GM12878 (cell line): ENCODE measurements at regions not wholly inside any gene's neighbourhood (a gene's known extent, or its start where the extent isn't known, plus 50 kb on each side); places are given as distances from the start of the nearest gene placed in this dataset.

ENCODE experiments used
- ATAC-seq: fragments of 200-7000 bp; cut with Tn5 transposase; 3 replicates; pipeline ENCODE4 v1.9.1; 2020; ENCODE audit warnings: mild to moderate bottlenecking, moderate library complexity
- BruUV-seq: library from RNA; stranded (reverse); fragments of 400-500 nt; replicated peaks from 2 replicates; lab custom pipeline; 2021; lab: Mats Ljungman, UMichigan
- CTCF ChIA-PET: fragments of 300-600 bp; sonication (Branson Sonifier 250); formaldehyde crosslinking; extraction: SDS; loops from one replicate; lab custom pipeline; 2021; ENCODE audit warnings: inconsistent platforms; lab: Yijun Ruan, JAX
- POLR2A ChIA-PET: fragments of 350-600 bp; formaldehyde crosslinking; extraction: SDS; loops from one replicate; lab custom pipeline; 2021; ENCODE audit warnings: inconsistent platforms; lab: Charles Lee
- RAD21 ChIA-PET: fragments of 300-600 bp; sonication (Branson Sonifier 250); formaldehyde crosslinking; loops from one replicate; lab custom pipeline; 2023; ENCODE audit warnings: antibody characterized with exemption; ENCODE audit not compliant: unreplicated experiment; lab: Charles Lee
- SMC1A ChIA-PET: fragments of 300-600 bp; sonication (Branson Sonifier 250); formaldehyde crosslinking; loops from one replicate; lab custom pipeline; 2023; ENCODE audit not compliant: unreplicated experiment, uncharacterized antibody; lab: Charles Lee
- DNase-seq: peaks from one replicate; pipeline ENCODE4 v3.0.0-alpha.2; 2011; ENCODE audit warnings: low read depth, low spot score
- FAIRE-seq: peaks from 3 replicates; lab custom pipeline; 2011; peaks lifted over from hg19 to GRCh38; lab: Jason Lieb, UNC
- H2AFZ ChIP-seq: 2 replicates; pipeline ENCODE4 v1.6.0; 2011; ENCODE audit warnings: low read depth, low read length, control low read depth; ENCODE audit not compliant: control insufficient read depth
- H3K27ac ChIP-seq: 2 replicates; pipeline ENCODE4 v1.5.1; 2011; ENCODE audit warnings: control low read depth; ENCODE audit not compliant: control insufficient read depth, insufficient read depth
- H3K27me3 ChIP-seq, 2 experiments: replicated peaks in 1 of 2; 2 replicates each; pipeline versions ENCODE4 v1.6.0 to v1.6.1; 2011; ENCODE audit warnings: low read length in 1 of 2; ENCODE audit not compliant: control insufficient read depth in 2 of 2, insufficient read depth in 2 of 2
- H3K36me3 ChIP-seq, 2 experiments: 2 replicates each; pipeline ENCODE4 v1.5.1; 2011; ENCODE audit warnings: low read length in 1 of 2; ENCODE audit not compliant: control insufficient read depth in 2 of 2, insufficient read depth in 2 of 2
- H3K4me1 ChIP-seq: 2 replicates; pipeline ENCODE4 v1.6.1; 2011; ENCODE audit warnings: mild to moderate bottlenecking, low read length, moderate library complexity, mixed read lengths; ENCODE audit not compliant: control insufficient read depth, insufficient read depth
- H3K4me2 ChIP-seq: 2 replicates; pipeline ENCODE4 v1.6.0; 2011; ENCODE audit warnings: control low read depth; ENCODE audit not compliant: control insufficient read depth, insufficient read depth
- H3K4me3 ChIP-seq: fragments of 200-600 bp; sonication (generic); 2 replicates; pipeline ENCODE4 v1.5.1; 2016
- H3K79me2 ChIP-seq: 2 replicates; pipeline ENCODE4 v1.6.0; 2011; ENCODE audit warnings: low read length; ENCODE audit not compliant: control insufficient read depth, insufficient read depth
- H3K9ac ChIP-seq: 2 replicates; pipeline ENCODE4 v1.8.0; 2011; ENCODE audit warnings: low read length, control low read depth, mixed read lengths; ENCODE audit not compliant: control insufficient read depth, insufficient read depth
- H3K9me3 ChIP-seq: replicated peaks from 3 replicates; pipeline ENCODE4 v1.5.1; 2011; ENCODE audit warnings: mild to moderate bottlenecking, low read length; ENCODE audit not compliant: control insufficient read depth, insufficient read depth
- H4K20me1 ChIP-seq: 2 replicates; pipeline ENCODE4 v1.6.0; 2011; ENCODE audit not compliant: control insufficient read depth, insufficient read depth
- CREM ChIP-seq: IDR thresholded peaks from 2 replicates; pipeline ENCODE4 v1.6.1; 2014; ENCODE audit warnings: antibody characterized with exemption, low read depth
- GABPA ChIP-seq: IDR thresholded peaks from 2 replicates; pipeline ENCODE4 v1.6.1; 2014; ENCODE audit warnings: antibody characterized with exemption, low read depth, mild to moderate bottlenecking, inconsistent platforms
- MEF2B ChIP-seq: fragments of 450-650 bp; IDR thresholded peaks from 2 replicates; pipeline ENCODE4 v1.6.1; 2018; ENCODE audit warnings: mild to moderate bottlenecking, moderate library complexity; ENCODE audit not compliant: partially characterized antibody, poor library complexity, severe bottlenecking
- NFIC ChIP-seq: IDR thresholded peaks from 2 replicates; pipeline ENCODE4 v1.6.1; 2012; ENCODE audit warnings: low read depth, mild to moderate bottlenecking, inconsistent platforms, low read length, moderate library complexity
- POU2F2 ChIP-seq: IDR thresholded peaks from 3 replicates; pipeline ENCODE4 v1.6.1; 2011; ENCODE audit warnings: low read depth, mild to moderate bottlenecking, low read length, borderline replicate concordance
- PRDM15 ChIP-seq: fragments of 450-650 bp; formaldehyde crosslinking; IDR thresholded peaks from 2 replicates; pipeline ENCODE4 v1.4.0; 2020; ENCODE audit warnings: mild to moderate bottlenecking, moderate library complexity
- SUPT20H ChIP-seq: IDR thresholded peaks from 2 replicates; pipeline ENCODE4 v1.6.1; 2011; ENCODE audit warnings: low read depth, mild to moderate bottlenecking, low read length, moderate library complexity, borderline replicate concordance; ENCODE audit not compliant: control insufficient read depth
- YBX1 ChIP-seq: fragments of 450-650 bp; IDR thresholded peaks from 2 replicates; pipeline ENCODE4 v1.6.1; 2016; ENCODE audit warnings: antibody characterized with exemption
- ZNF274 ChIP-seq: IDR thresholded peaks from one replicate; pipeline ENCODE4 v1.8.0; 2011; ENCODE audit not compliant: insufficient read length, insufficient read depth
- WGBS: methylation state at CpG from one replicate; pipeline ENCODE4 v1.1.6; 2016; ENCODE audit warnings: low lambda C conversion rate; ENCODE audit not compliant: insufficient replicate concordance, insufficient coverage; ENCODE audit errors: missing lambda C conversion rate; 5-methylcytosine and 5-hydroxymethylcytosine counted together
- in situ Hi-C: fragments of 300-500 bp; cut with MboI; formaldehyde crosslinking; loops from 9 replicates; pipeline ENCODE4 v1.14.3; 2018; ENCODE audit warnings: mixed read lengths
- intact Hi-C: fragments of 100-400 bp; cut with micrococcal nuclease; formaldehyde crosslinking; loops from one replicate; pipeline ENCODE4 v1.14.2; 2022; ENCODE audit not compliant: unreplicated experiment

- no peak for TF ChIP-seq PRDM15 (CRISPR knock-in tag)
- no peak for TF ChIP-seq MEF2B
- TF ChIP-seq SUPT20H, result no peak
- TF ChIP-seq CREM, result no peak
- no peak for TF ChIP-seq POU2F2
These were observed 107.0 kb downstream of the XRCC2 start (continued) for GRCh38 chr7:152568972-152569371.

- SMC1A ChIA-PET, result interaction anchor here (0.6 kb wide), 1 partner anchor 141 kb away, joined by 3 read pairs; no protein-coding TSS in a partner anchor
These were observed 110.2 kb downstream of the XRCC2 start for GRCh38 chr7:152565731-152566130.

More at GRCh38 chr7:152565731-152566130, 110.2 kb downstream of the XRCC2 start:
- Histone ChIP-seq H3K36me3 (no peaks in the 10 kb centered on the region), H3K79me2 (no peaks in the 10 kb centered on the region), H3K4me1 (no peaks in the 10 kb centered on the region), H2AFZ (no peak overlapping the region), H3K9ac (no peak overlapping the region), H3K27ac (no peak overlapping the region), H3K9me3 (no peaks in the 10 kb centered on the region), H3K4me2 (no peak overlapping the region), H3K4me3 (no peak overlapping the region), H4K20me1 (no peaks in the 10 kb centered on the region), H3K27me3 (no peaks in the 10 kb centered on the region)
- TF ChIP-seq NFIC, result no peak
- TF ChIP-seq YBX1, result no peak
- no peak for TF ChIP-seq ZNF274
- TF ChIP-seq GABPA, result no peak
- no TSS peak for BruUV-seq
- POLR2A ChIA-PET, result no interaction called here
- ATAC-seq, result no peak
- in situ Hi-C loops (no loop called here), intact Hi-C loops (no loop called here)
- FAIRE-seq, result no peak
- RAD21 ChIA-PET, result no interaction called here
- DNase-seq, result no peak
- CTCF ChIA-PET, result no interaction called here
- WGBS, result 43% methylated on average over 13 of the region's 13 CpGs
